ENCODE measurements at regions not wholly inside any gene's neighbourhood (a gene's known extent, or its start where the extent isn't known, plus 50 kb on each side); places are given as distances from the start of the nearest gene placed in this dataset.

DNA sequence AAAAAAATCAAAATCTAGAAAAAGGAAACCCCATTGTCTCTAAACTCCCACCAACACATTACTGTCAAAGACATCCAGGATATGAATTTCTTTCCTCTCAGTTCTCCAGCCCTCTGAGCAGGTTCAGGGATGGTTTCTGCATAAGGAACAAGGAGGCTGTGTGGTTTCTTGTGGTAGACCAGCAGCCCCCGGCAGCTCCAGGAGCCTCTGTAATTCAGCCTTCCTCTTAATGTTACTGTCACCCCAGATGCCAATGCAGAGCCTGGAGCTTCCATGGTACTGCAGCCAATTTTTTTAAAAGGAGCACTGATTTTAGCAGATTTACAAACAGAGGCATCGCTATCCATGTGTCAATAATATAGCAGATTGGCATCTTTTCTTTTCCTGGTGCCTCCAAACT is 100.6 kb upstream of the FAM216B start:
- intact Hi-C loops (cut with DNase I), result no loop called here
- no peak for TF ChIP-seq CTCF (IDR thresholded peaks at IDR 0.05)
- Histone ChIP-seq H3K36me3 (no peaks in the 10 kb centered on the region), H3K4me1 (no peaks in the 10 kb centered on the region), H3K4me3 (no peak overlapping the region), H3K27ac (no peak overlapping the region), H3K27me3 (no peaks in the 10 kb centered on the region), H3K9me3 (no peaks in the 10 kb centered on the region)
- WGBS, 2 donors, result 41 to 43% methylated on average over 2 of the region's 2 CpGs
- DNase-seq, result no peak
- FAIRE-seq, result no peak
- ATAC-seq, result no peak

- Histone ChIP-seq H3K36me3 (no peaks in the 10 kb centered on the region), H3K27ac (no peak overlapping the region), H3K27me3 (no peaks in the 10 kb centered on the region), H3K4me3 (no peak overlapping the region), H3K4me1 (no peaks in the 10 kb centered on the region), H3K9me3 (no peaks in the 10 kb centered on the region)
- TF ChIP-seq CTCF (IDR thresholded peaks at IDR 0.05), result no peak
- 79 to 80% methylated on average over 4 of the region's 4 CpGs for WGBS, 2 donors
- DNase-seq (no peak), ATAC-seq (no peak), FAIRE-seq (no peak)
- intact Hi-C loops (cut with DNase I), result no loop called here
These were observed 99.9 kb upstream of the FAM216B start for GRCh38 chr13:42681326-42682100.

- no peak for ATAC-seq
- WGBS, 2 donors, result 44 to 71% methylated on average over 2 of the region's 2 CpGs
These were observed 97.2 kb upstream of the FAM216B start for GRCh38 chr13:42684226-42684625.

DNA sequence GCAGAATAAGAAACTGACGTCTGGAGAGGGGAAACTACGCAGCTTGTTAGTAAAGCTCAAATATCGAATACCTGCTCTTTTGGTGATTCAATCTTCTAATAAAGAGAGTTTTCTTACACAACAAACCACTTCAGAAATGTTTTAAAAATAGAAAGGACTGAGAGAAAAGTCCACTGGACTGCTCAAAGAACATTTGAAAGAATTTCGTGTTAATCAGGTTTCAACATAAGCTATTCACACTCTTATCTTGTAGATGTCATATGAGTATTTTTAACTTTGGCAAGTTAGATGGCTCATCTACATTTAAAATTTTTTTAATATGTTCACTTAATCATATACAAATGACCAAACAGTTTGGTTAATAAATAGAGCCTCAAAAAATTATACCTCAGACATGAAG is 95.6 kb upstream of the FAM216B start:
- FAIRE-seq (no peak), DNase-seq (no peak), ATAC-seq (no peak)
- no peaks in the 10 kb centered on the region for H3K27me3 ChIP-seq
- H3K4me1 ChIP-seq, result no peaks in the 10 kb centered on the region
- no peaks in the 10 kb centered on the region for H3K36me3 ChIP-seq
- 73 to 78% methylated on average over 4 of the region's 4 CpGs for WGBS, 2 donors
- no peak overlapping the region for H3K4me3 ChIP-seq
- no peak for TF ChIP-seq CTCF (IDR thresholded peaks at IDR 0.05)
- H3K27ac ChIP-seq, result no peak overlapping the region
- no peaks in the 10 kb centered on the region for H3K9me3 ChIP-seq
- intact Hi-C loops (cut with DNase I), result no loop called here

More at GRCh38 chr13:42684226-42684625, 97.2 kb upstream of the FAM216B start:
- DNase-seq (no peak), FAIRE-seq (no peak)
- Histone ChIP-seq H3K9me3 (no peaks in the 10 kb centered on the region), H3K27me3 (no peaks in the 10 kb centered on the region), H3K27ac (no peak overlapping the region), H3K4me1 (no peaks in the 10 kb centered on the region), H3K4me3 (no peak overlapping the region), H3K36me3 (no peaks in the 10 kb centered on the region)
- intact Hi-C loops (cut with DNase I), result no loop called here
- no peak for TF ChIP-seq CTCF (IDR thresholded peaks at IDR 0.05)

GRCh38 chr13:42686165-42686564 is 95.2 kb upstream of the FAM216B start:
- no peaks in the 10 kb centered on the region for H3K9me3 ChIP-seq
- no peak for DNase-seq
- H3K4me1 ChIP-seq, result no peaks in the 10 kb centered on the region
- H3K27ac ChIP-seq, result no peak overlapping the region
- H3K27me3 ChIP-seq, result no peaks in the 10 kb centered on the region
- no peak for ATAC-seq
- FAIRE-seq, result no peak
- no peak overlapping the region for H3K4me3 ChIP-seq
- no peaks in the 10 kb centered on the region for H3K36me3 ChIP-seq
- intact Hi-C loops (cut with DNase I), result no loop called here
- TF ChIP-seq CTCF (IDR thresholded peaks at IDR 0.05), result no peak
